ENCODE measurements at regions not wholly inside any gene's neighbourhood (a gene's known extent, or its start where the extent isn't known, plus 50 kb on each side); places are given as distances from the start of the nearest gene placed in this dataset.

GRCh38 chr14:101233808-101234207, 327.5 kb upstream of the DIO3 start:
- DNase-seq = no peak

- no peak for DNase-seq
Measured at GRCh38 chr14:101234244-101234937, 326.9 kb upstream of the DIO3 start.

- no peak for DNase-seq
Measured at GRCh38 chr14:101234999-101235334, 326.3 kb upstream of the DIO3 start.

- DNase-seq = no peak
Measured at GRCh38 chr14:101235335-101236103, 325.8 kb upstream of the DIO3 start.

GRCh38 chr14:101236496-101237251, 324.6 kb upstream of the DIO3 start:
- DNase-seq = no peak

- DNase-seq = no peak
Measured at GRCh38 chr14:101237252-101237616, 324.1 kb upstream of the DIO3 start.

GRCh38 chr14:101239065-101239464, 322.2 kb upstream of the DIO3 start:
- no peak for DNase-seq

GRCh38 chr14:101241147-101241546, 320.1 kb upstream of the DIO3 start:
- no peak for DNase-seq

GRCh38 chr14:101241807-101242278, 319.5 kb upstream of the DIO3 start:
- DNase-seq = no peak

- no peak for DNase-seq
Measured at GRCh38 chr14:101242442-101243385, 318.6 kb upstream of the DIO3 start.

GRCh38 chr14:101243587-101244338, 317.5 kb upstream of the DIO3 start:
- peak; percentile 2 for DNase-seq

GRCh38 chr14:101246894-101247841, 314.1 kb upstream of the DIO3 start:
- no peak for DNase-seq

GRCh38 chr14:101247842-101248725, 313.2 kb upstream of the DIO3 start:
- peak; percentile 2 for DNase-seq

- peak; percentile 6 for DNase-seq
Measured at GRCh38 chr14:101248840-101249675, 312.2 kb upstream of the DIO3 start.

GRCh38 chr14:101249676-101250036, 311.6 kb upstream of the DIO3 start:
- DNase-seq = no peak

- DNase-seq = no peak
Measured at GRCh38 chr14:101250336-101250947, 310.9 kb upstream of the DIO3 start.

GRCh38 chr14:101250948-101251811, 310.1 kb upstream of the DIO3 start:
- DNase-seq = no peak

Data from activated naive CD4-positive, alpha-beta T cell treated with anti-CD3 and anti-CD28 coated beads, Interleukin-2, amount 50 U/mL, for 16 hours (primary cell).